Lung (tissue), 11 donors: ENCODE measurements at regions not wholly inside any gene's neighbourhood (a gene's known extent, or its start where the extent isn't known, plus 50 kb on each side); places are given as distances from the start of the nearest gene placed in this dataset.
"Not testable (repeated sequence)": the region's sequence is repeated elsewhere in the genome, so short reads cannot be mapped to it uniquely, and the experiment has no call there.

ENCODE experiments used
- ATAC-seq: fragments of 200-7000 bp; cut with Tn5 transposase; one replicate; pipeline ENCODE4 v1.9.1; 2020; ENCODE audit warnings: moderate number of reproducible peaks; ENCODE audit not compliant: insufficient read depth, low FRiP score
- DNase-seq, 3 donors: peaks; one replicate each; pipeline ENCODE4 v3.0.0-alpha.2; 2013 to 2017
- H3K27ac ChIP-seq, 2 donors: one replicate each; pipeline ENCODE4 v1.5.1; 2013; ENCODE audit warnings: mild to moderate bottlenecking in 2 of 2, moderate library complexity in 2 of 2, control low read depth in 1 of 2, inconsistent platforms in 1 of 2, low read depth in 1 of 2, low read length in 1 of 2
- H3K27me3 ChIP-seq, 3 donors: one replicate each; pipeline ENCODE4 v1.5.1; 2013; ENCODE audit warnings: low read length in 2 of 3; ENCODE audit not compliant: control insufficient read depth in 3 of 3, insufficient read depth in 3 of 3
- H3K36me3 ChIP-seq, 4 donors: one replicate each; pipeline ENCODE4 v1.5.1; 2013; ENCODE audit warnings: low read length in 4 of 4, mild to moderate bottlenecking in 1 of 4, moderate library complexity in 1 of 4; ENCODE audit not compliant: control insufficient read depth in 4 of 4, insufficient read depth in 4 of 4
- H3K4me1 ChIP-seq, 5 donors: one replicate each; pipeline ENCODE4 v1.5.1; 2013; ENCODE audit warnings: low read length in 5 of 5, mild to moderate bottlenecking in 2 of 5, moderate library complexity in 1 of 5; ENCODE audit not compliant: control insufficient read depth in 5 of 5, insufficient read depth in 5 of 5
- H3K4me3 ChIP-seq: one replicate; pipeline ENCODE4 v1.5.1; 2013; ENCODE audit warnings: mild to moderate bottlenecking, control low read depth, moderate library complexity
- H3K9ac ChIP-seq, 2 donors: one replicate each; pipeline ENCODE4 v1.5.1; 2013; ENCODE audit warnings: low read length in 2 of 2, control low read depth in 1 of 2; ENCODE audit not compliant: insufficient read depth in 1 of 2
- H3K9me3 ChIP-seq, 4 donors: one replicate each; pipeline ENCODE4 v1.5.1; 2013; ENCODE audit warnings: low read length in 3 of 4, mild to moderate bottlenecking in 1 of 4, moderate library complexity in 1 of 4; ENCODE audit not compliant: control insufficient read depth in 4 of 4, insufficient read depth in 3 of 4
- WGBS, 2 donors: extraction: QIAGEN DNeasy Blood & Tissue Kit; methylation state at CpG; one replicate each; pipeline ENCODE4 v1.1.7; 2013; 5-methylcytosine and 5-hydroxymethylcytosine counted together
- TF ChIP-seq, protein P1 (sequence below): IDR thresholded peaks from 2 replicates; pipeline ENCODE4 v1.5.1; 2012; ENCODE audit warnings: mild to moderate bottlenecking; ENCODE audit errors: control extremely low read depth, extremely low read depth
- donor health status: control.
- donor health status: control.
- donor health status: Bipolar disorder and iron deficiency.
- donor health status: healthy.
- donor health status: DM: yes; HTN: yes; CAD: no.

DNA sequence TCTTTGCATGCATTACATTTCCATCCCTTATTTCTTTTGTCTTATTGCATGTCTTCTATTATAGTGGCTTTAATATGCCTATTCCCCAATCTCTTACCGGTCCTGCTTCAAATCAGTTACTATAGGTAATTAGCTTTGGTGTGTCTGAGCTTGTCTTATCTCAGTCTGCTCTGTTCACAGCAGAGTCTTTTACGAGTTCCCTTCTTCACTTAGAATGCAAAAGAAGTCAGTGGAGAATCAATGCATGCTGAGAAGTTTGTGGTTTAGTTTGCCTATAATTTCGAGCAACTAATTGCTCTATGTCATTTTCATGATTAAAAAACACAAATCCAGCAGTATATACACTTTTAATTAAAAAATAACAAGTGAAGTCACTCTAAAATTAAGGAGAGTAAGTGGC, 545.0 kb downstream of the SLCO4C1 start:
- TF ChIP-seq, protein P1, sequence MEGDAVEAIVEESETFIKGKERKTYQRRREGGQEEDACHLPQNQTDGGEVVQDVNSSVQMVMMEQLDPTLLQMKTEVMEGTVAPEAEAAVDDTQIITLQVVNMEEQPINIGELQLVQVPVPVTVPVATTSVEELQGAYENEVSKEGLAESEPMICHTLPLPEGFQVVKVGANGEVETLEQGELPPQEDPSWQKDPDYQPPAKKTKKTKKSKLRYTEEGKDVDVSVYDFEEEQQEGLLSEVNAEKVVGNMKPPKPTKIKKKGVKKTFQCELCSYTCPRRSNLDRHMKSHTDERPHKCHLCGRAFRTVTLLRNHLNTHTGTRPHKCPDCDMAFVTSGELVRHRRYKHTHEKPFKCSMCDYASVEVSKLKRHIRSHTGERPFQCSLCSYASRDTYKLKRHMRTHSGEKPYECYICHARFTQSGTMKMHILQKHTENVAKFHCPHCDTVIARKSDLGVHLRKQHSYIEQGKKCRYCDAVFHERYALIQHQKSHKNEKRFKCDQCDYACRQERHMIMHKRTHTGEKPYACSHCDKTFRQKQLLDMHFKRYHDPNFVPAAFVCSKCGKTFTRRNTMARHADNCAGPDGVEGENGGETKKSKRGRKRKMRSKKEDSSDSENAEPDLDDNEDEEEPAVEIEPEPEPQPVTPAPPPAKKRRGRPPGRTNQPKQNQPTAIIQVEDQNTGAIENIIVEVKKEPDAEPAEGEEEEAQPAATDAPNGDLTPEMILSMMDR: no peak
- ATAC-seq (no peak), DNase-seq (no peak)
- 61 to 74% methylated on average over 3 of the region's 3 CpGs for WGBS, 2 donors
- H3K4me1 ChIP-seq: no peaks in the 10 kb centered on the region
- no peak overlapping the region for H3K27ac ChIP-seq
- no peak overlapping the region for H3K4me3 ChIP-seq
- no peaks in the 10 kb centered on the region for H3K36me3 ChIP-seq
- H3K27me3 ChIP-seq: peaks cover 0 to 2% (median 0%) of the 10 kb centered on the region in 3 donors
- peaks cover 0 to 4% (median 0%) of the 10 kb centered on the region in 4 donors for H3K9me3 ChIP-seq
- H3K9ac ChIP-seq: no peak overlapping the region

DNA sequence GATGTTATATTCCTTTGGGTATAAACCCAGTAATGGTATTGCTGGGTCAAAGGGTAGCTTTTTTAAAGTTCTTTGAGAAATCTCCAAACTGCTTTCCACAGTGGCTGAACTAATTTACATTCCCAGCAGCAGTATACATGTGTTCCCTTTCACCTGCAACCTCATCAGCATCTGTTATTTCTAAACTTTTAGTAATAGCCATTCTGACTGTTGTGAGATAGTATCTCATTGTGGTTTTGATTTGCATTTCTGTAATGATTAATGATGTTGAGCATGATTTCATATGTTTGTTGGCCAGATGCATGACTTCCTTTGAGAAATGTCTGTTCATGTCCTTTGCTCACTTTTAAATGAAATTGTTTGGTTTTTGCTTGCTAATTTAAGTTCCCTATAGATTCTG, 553.1 kb downstream of the SLCO4C1 start:
- H3K36me3 ChIP-seq, ATAC-seq, H3K27me3 ChIP-seq, H3K4me3 ChIP-seq, H3K4me1 ChIP-seq, H3K27ac ChIP-seq, H3K9me3 ChIP-seq, DNase-seq, H3K9ac ChIP-seq: not testable (repeated sequence)

DNA sequence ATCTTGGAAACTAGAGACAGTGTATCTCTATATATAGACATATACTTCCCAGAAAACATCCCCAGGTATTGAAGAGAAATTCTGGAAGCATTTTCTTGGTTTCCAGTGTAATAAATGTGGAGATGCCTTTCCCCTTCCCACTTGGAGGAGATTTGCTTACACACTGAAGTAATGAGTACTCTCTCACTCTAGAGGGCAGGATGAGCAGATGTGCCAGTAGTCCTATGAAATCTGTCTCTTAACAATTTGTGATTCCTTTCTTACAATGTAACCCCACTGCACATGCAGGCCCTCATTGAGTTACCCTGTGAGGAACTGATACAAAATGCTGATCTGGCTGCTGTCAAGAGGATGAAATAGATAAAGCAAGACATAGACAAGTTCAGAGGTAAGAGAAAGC, 567.2 kb downstream of the SLCO4C1 start:
- Histone ChIP-seq H3K4me1 (no peaks in the 10 kb centered on the region), H3K9me3 (no peaks in the 10 kb centered on the region), H3K27me3 (no peaks in the 10 kb centered on the region), H3K27ac (no peak overlapping the region), H3K4me3 (no peak overlapping the region), H3K9ac (no peak overlapping the region), H3K36me3 (no peaks in the 10 kb centered on the region)
- peak in 2 of 3 donors; percentile 2 to 9 for DNase-seq
- ATAC-seq: no peak
- TF ChIP-seq, protein P1: no peak

DNA sequence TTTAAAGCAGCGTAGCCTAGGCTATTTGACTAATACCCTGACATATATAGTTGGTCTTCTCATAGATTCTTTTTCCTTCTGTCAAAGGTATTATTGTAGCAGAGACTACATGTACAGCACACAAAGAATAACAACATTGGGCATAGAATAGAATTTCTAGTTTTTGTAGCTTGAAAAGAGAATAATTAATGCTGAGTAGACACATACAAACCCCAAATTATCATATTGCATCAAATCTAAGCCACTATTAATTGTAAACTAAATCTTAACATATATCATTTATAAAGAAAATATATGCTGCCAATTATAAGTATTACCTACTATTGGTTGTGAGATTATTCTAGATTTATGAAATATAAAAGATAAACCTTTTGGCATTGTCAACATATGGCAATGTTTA, 574.5 kb downstream of the SLCO4C1 start:
- no peak overlapping the region for H3K27ac ChIP-seq
- H3K9ac ChIP-seq: no peak overlapping the region
- no peaks in the 10 kb centered on the region for H3K36me3 ChIP-seq
- DNase-seq (no peak), ATAC-seq (no peak)
- 46 to 83% methylated on average over 1 of the region's 1 CpG for WGBS, 2 donors
- TF ChIP-seq, protein P1: no peak
- no peaks in the 10 kb centered on the region for H3K9me3 ChIP-seq
- no peak overlapping the region for H3K4me3 ChIP-seq
- H3K27me3 ChIP-seq: no peaks in the 10 kb centered on the region
- H3K4me1 ChIP-seq: no peaks in the 10 kb centered on the region
